ENCODE measurements at regions not wholly inside any gene's neighbourhood (a gene's known extent, or its start where the extent isn't known, plus 50 kb on each side); places are given as distances from the start of the nearest gene placed in this dataset.

- TF ChIP-seq POLR2A (IDR thresholded peaks at IDR 0.05) = no peak
- TF ChIP-seq CTCF (IDR thresholded peaks at IDR 0.05) = peak in 1 of 3 donors; percentile 21
- no peak for TF ChIP-seq EP300 (IDR thresholded peaks at IDR 0.05)
Measured at GRCh38 chr3:56855856-56856512, 54.2 kb upstream of the ARHGEF3 start.
